Small intestine (tissue), 7 donors: ENCODE measurements at regions not wholly inside any gene's neighbourhood (a gene's known extent, or its start where the extent isn't known, plus 50 kb on each side); places are given as distances from the start of the nearest gene placed in this dataset.

ENCODE experiments used
- DNase-seq, 2 donors: peaks; one replicate each; pipeline versions ENCODE4 v3.0.0 to v3.0.0-alpha.2; 2013
- FAIRE-seq: peaks from 2 replicates; lab custom pipeline; 2012; peaks lifted over from hg19 to GRCh38; lab: Jason Lieb, UNC
- H3K27ac ChIP-seq, 3 donors: one replicate each; pipeline ENCODE4 v1.5.1; 2013; ENCODE audit warnings: low read length in 2 of 3, mild to moderate bottlenecking in 2 of 3, control low read depth in 1 of 3, inconsistent platforms in 1 of 3, low read depth in 1 of 3, moderate library complexity in 1 of 3
- H3K27me3 ChIP-seq, 3 donors: one replicate each; pipeline ENCODE4 v1.6.1; 2013; ENCODE audit warnings: low read length in 3 of 3, inconsistent platforms in 1 of 3; ENCODE audit not compliant: control insufficient read depth in 3 of 3, insufficient read depth in 3 of 3
- H3K36me3 ChIP-seq, 3 donors: one replicate each; pipeline ENCODE4 v1.6.1; 2013; ENCODE audit warnings: low read length in 3 of 3, inconsistent platforms in 1 of 3, low read depth in 1 of 3, mild to moderate bottlenecking in 1 of 3, moderate library complexity in 1 of 3; ENCODE audit not compliant: control insufficient read depth in 3 of 3, insufficient read depth in 2 of 3
- H3K4me1 ChIP-seq, 3 donors: one replicate each; pipeline ENCODE4 v1.6.1; 2013; ENCODE audit warnings: low read length in 2 of 3, inconsistent platforms in 1 of 3, low read depth in 1 of 3, mild to moderate bottlenecking in 1 of 3, moderate library complexity in 1 of 3; ENCODE audit not compliant: control insufficient read depth in 3 of 3, insufficient read depth in 2 of 3
- H3K4me3 ChIP-seq, 3 donors: one replicate each; pipeline ENCODE4 v1.5.1; 2013; ENCODE audit warnings: low read length in 3 of 3, control low read depth in 1 of 3, inconsistent platforms in 1 of 3, low read depth in 1 of 3, mild to moderate bottlenecking in 1 of 3, moderate library complexity in 1 of 3
- H3K9me3 ChIP-seq, 2 donors: one replicate each; pipeline ENCODE4 v1.6.1; 2013; ENCODE audit warnings: low read depth in 1 of 2, low read length in 1 of 2; ENCODE audit not compliant: control insufficient read depth in 2 of 2, insufficient read depth in 1 of 2
- WGBS, 3 donors: extraction: QIAGEN DNeasy Blood & Tissue Kit; methylation state at CpG; one replicate each; pipeline ENCODE4 v1.1.7; 2013; 5-methylcytosine and 5-hydroxymethylcytosine counted together
- donor health status: healthy with polysubstance abuse.
- donor health status: control.
- donor health status: control.
- donor health status: Bipolar disorder and iron deficiency.
- donor health status: healthy.

- Histone ChIP-seq H3K4me3 (no peak overlapping the region), H3K27me3 (peaks cover 0 to 2% (median 0%) of the 10 kb centered on the region in 3 donors), H3K36me3 (no peaks in the 10 kb centered on the region), H3K9me3 (no peaks in the 10 kb centered on the region), H3K4me1 (no peaks in the 10 kb centered on the region), H3K27ac (no peak overlapping the region)
- FAIRE-seq (no peak), DNase-seq (no peak)
- 88 to 96% (median 91%) methylated on average over 2 of the region's 2 CpGs for WGBS, 3 donors
These were observed 52.7 kb upstream of the MKLN1 start for GRCh38 chr7:131274986-131275385.

GRCh38 chr7:131276190-131276589 lies 51.5 kb upstream of the MKLN1 start:
- 87 to 93% (median 90%) methylated on average over 5 of the region's 5 CpGs for WGBS, 3 donors
- Histone ChIP-seq H3K4me1 (no peaks in the 10 kb centered on the region), H3K27me3 (peaks cover 0 to 2% (median 0%) of the 10 kb centered on the region in 3 donors), H3K4me3 (no peak overlapping the region), H3K27ac (no peak overlapping the region), H3K9me3 (no peaks in the 10 kb centered on the region), H3K36me3 (no peaks in the 10 kb centered on the region)
- DNase-seq (no peak), FAIRE-seq (no peak)

GRCh38 chr7:131276748-131277147 lies 50.9 kb upstream of the MKLN1 start:
- H3K27me3 ChIP-seq: peaks cover 0 to 2% (median 0%) of the 10 kb centered on the region in 3 donors
- no peak for FAIRE-seq

More at GRCh38 chr7:131276748-131277147, 50.9 kb upstream of the MKLN1 start:
- WGBS, 3 donors: 68 to 74% (median 72%) methylated on average over 2 of the region's 2 CpGs
- DNase-seq: no peak
- Histone ChIP-seq H3K36me3 (no peaks in the 10 kb centered on the region), H3K4me1 (no peaks in the 10 kb centered on the region), H3K9me3 (no peaks in the 10 kb centered on the region), H3K27ac (no peak overlapping the region), H3K4me3 (no peak overlapping the region)
